SU-DHL-6 (cell line): ENCODE measurements at regions not wholly inside any gene's neighbourhood (a gene's known extent, or its start where the extent isn't known, plus 50 kb on each side); places are given as distances from the start of the nearest gene placed in this dataset.

Source experiments
- EZH2phosphoT487 ChIP-seq: fragments of 200-600 bp; sonication (generic), shearing (Covaris generic); conservative IDR thresholded peaks from 2 replicates; pipeline ENCODE4 v1.6.1; 2018; ENCODE audit warnings: mild to moderate bottlenecking, antibody characterized with exemption, low read length, moderate library complexity, mixed read lengths
- TF ChIP-seq, protein P1 (sequence below): fragments of 200-600 bp; sonication (generic); IDR thresholded peaks from one replicate; pipeline ENCODE4 v1.5.1; 2017; ENCODE audit warnings: antibody characterized with exemption, mild to moderate bottlenecking, low read length, moderate library complexity; ENCODE audit not compliant: insufficient read depth, poor library complexity, severe bottlenecking

DNA sequence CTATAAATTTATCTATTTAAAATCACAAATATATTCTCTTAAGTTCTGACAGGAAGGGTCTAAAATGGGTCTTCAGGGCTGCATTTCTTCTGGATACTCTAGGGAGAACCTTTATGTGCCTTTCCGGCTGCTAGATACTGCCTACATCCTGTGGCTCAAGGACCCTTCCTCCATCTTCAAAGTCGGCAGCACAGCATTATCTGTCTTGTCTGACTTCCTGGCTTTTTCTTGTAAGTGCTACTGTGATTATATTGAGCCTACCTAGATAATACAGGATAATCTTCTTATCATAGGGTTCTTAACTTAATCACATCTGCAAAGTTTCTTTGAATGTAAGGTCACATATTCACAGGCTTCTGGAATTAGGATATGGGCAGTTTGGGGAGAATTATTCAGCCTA lies 943.8 kb upstream of the TYRP1 start:
- TF ChIP-seq, protein P1, sequence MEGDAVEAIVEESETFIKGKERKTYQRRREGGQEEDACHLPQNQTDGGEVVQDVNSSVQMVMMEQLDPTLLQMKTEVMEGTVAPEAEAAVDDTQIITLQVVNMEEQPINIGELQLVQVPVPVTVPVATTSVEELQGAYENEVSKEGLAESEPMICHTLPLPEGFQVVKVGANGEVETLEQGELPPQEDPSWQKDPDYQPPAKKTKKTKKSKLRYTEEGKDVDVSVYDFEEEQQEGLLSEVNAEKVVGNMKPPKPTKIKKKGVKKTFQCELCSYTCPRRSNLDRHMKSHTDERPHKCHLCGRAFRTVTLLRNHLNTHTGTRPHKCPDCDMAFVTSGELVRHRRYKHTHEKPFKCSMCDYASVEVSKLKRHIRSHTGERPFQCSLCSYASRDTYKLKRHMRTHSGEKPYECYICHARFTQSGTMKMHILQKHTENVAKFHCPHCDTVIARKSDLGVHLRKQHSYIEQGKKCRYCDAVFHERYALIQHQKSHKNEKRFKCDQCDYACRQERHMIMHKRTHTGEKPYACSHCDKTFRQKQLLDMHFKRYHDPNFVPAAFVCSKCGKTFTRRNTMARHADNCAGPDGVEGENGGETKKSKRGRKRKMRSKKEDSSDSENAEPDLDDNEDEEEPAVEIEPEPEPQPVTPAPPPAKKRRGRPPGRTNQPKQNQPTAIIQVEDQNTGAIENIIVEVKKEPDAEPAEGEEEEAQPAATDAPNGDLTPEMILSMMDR, result no peak
- TF ChIP-seq EZH2phosphoT487, result no peak
